Neural cell (in vitro differentiated cells): ENCODE measurements at regions not wholly inside any gene's neighbourhood (a gene's known extent, or its start where the extent isn't known, plus 50 kb on each side); places are given as distances from the start of the nearest gene placed in this dataset.

ENCODE experiments used
- H2AFZ ChIP-seq: fragments of 200-600, 300-800 bp; sonication (generic), shearing (Covaris generic); 2 replicates; pipeline ENCODE4 v1.6.0; 2014; ENCODE audit warnings: low read depth, mild to moderate bottlenecking, antibody characterized with exemption, low read length, moderate library complexity
- H3F3A ChIP-seq: fragments of 200-600 bp; shearing (Covaris generic); 2 replicates; pipeline ENCODE4 v1.6.1; 2016; ENCODE audit warnings: mild to moderate bottlenecking, moderate library complexity, mixed read lengths, antibody characterized with exemption, low read length; ENCODE audit not compliant: insufficient read depth, poor library complexity, severe bottlenecking
- H3K27ac ChIP-seq: fragments of 200-600, 300-800 bp; sonication (generic), shearing (Covaris generic); 2 replicates; pipeline ENCODE4 v1.5.1; 2014; ENCODE audit warnings: mild to moderate bottlenecking, low read length, moderate library complexity
- H3K27me3 ChIP-seq: fragments of 300-800, 200-600 bp; sonication (generic), shearing (Covaris generic); 2 replicates; pipeline ENCODE4 v1.6.0; 2014; ENCODE audit warnings: mild to moderate bottlenecking, low read depth, low read length, moderate library complexity; ENCODE audit not compliant: insufficient read depth
- H3K36me3 ChIP-seq: fragments of 300-800, 200-600 bp; sonication (generic), shearing (Covaris generic); 2 replicates; pipeline ENCODE4 v1.5.1; 2014; ENCODE audit warnings: mild to moderate bottlenecking, antibody characterized with exemption, low read length, moderate library complexity; ENCODE audit not compliant: insufficient read depth
- H3K4me2 ChIP-seq: fragments of 300-800, 200-600 bp; sonication (generic), shearing (Covaris generic); 2 replicates; pipeline ENCODE4 v1.6.0; 2014; ENCODE audit warnings: mild to moderate bottlenecking, low read length
- H3K4me3 ChIP-seq: fragments of 300-800, 200-600 bp; sonication (generic), shearing (Covaris generic); 2 replicates; pipeline ENCODE4 v1.5.1; 2014; ENCODE audit warnings: mild to moderate bottlenecking, low read length, moderate library complexity
- H3K79me2 ChIP-seq: fragments of 200-600 bp; shearing (Covaris generic); replicated peaks from 2 replicates; pipeline ENCODE4 v1.6.0; 2014; ENCODE audit warnings: mild to moderate bottlenecking, low read length, moderate library complexity; ENCODE audit not compliant: insufficient read depth
- H3K9ac ChIP-seq: fragments of 300-800, 200-600 bp; sonication (generic), shearing (Covaris generic); 2 replicates; pipeline ENCODE4 v1.6.1; 2016; ENCODE audit warnings: mild to moderate bottlenecking, low read length, mixed read lengths
- H3K9me2 ChIP-seq: fragments of 200-600 bp; shearing (Covaris generic); 2 replicates; pipeline ENCODE4 v1.6.1; 2016; ENCODE audit warnings: mild to moderate bottlenecking, low read length, mixed read lengths; ENCODE audit not compliant: insufficient read depth
- H3K9me3 ChIP-seq: fragments of 200-600, 300-800 bp; sonication (generic), shearing (Covaris generic); 2 replicates; pipeline ENCODE4 v1.6.1; 2016; ENCODE audit warnings: mild to moderate bottlenecking, mixed run types, low read length, moderate library complexity, mixed read lengths
- H4K20me1 ChIP-seq: fragments of 200-600 bp; shearing (Covaris generic); 2 replicates; pipeline ENCODE4 v1.6.1; 2016; ENCODE audit warnings: mild to moderate bottlenecking, mixed run types; ENCODE audit not compliant: insufficient read depth
- CTCF ChIP-seq: fragments of 450-650 bp; IDR thresholded peaks from 2 replicates; pipeline ENCODE4 v1.5.1; 2014; ENCODE audit warnings: antibody characterized with exemption, mild to moderate bottlenecking, moderate library complexity; ENCODE audit not compliant: poor library complexity, severe bottlenecking
- EP300 ChIP-seq: fragments of 450-650 bp; conservative IDR thresholded peaks from 2 replicates; pipeline ENCODE4 v1.6.1; 2014; ENCODE audit warnings: antibody characterized with exemption, mild to moderate bottlenecking, moderate library complexity; ENCODE audit not compliant: poor library complexity, severe bottlenecking
- EZH2 ChIP-seq: fragments of 200-600, 300-800 bp; shearing (Covaris generic), sonication (generic); IDR thresholded peaks from 2 replicates; pipeline ENCODE4 v1.6.1; 2014; ENCODE audit warnings: antibody characterized with exemption, low read length, borderline replicate concordance, mild to moderate bottlenecking; ENCODE audit not compliant: insufficient read depth, poor library complexity, severe bottlenecking
- MXI1 ChIP-seq: fragments of 450-650 bp; conservative IDR thresholded peaks from 2 replicates; pipeline ENCODE4 v1.6.1; 2014; ENCODE audit warnings: antibody characterized with exemption, mild to moderate bottlenecking; ENCODE audit not compliant: poor library complexity, severe bottlenecking
- POLR2AphosphoS5 ChIP-seq: IDR thresholded peaks from 2 replicates; pipeline ENCODE4 v1.6.1; 2012
- RAD21 ChIP-seq: fragments of 450-650 bp; conservative IDR thresholded peaks from 2 replicates; pipeline ENCODE4 v1.6.1; 2014; ENCODE audit warnings: antibody characterized with exemption, mild to moderate bottlenecking, moderate library complexity
- REST ChIP-seq: IDR thresholded peaks from 2 replicates; pipeline ENCODE4 v1.6.1; 2012; ENCODE audit warnings: borderline replicate concordance
- SMC3 ChIP-seq: fragments of 450-650 bp; conservative IDR thresholded peaks from 2 replicates; pipeline ENCODE4 v1.6.1; 2014; ENCODE audit warnings: antibody characterized with exemption, mild to moderate bottlenecking, moderate library complexity; ENCODE audit not compliant: poor library complexity
- TAF1 ChIP-seq: IDR thresholded peaks from 2 replicates; pipeline ENCODE4 v1.6.1; 2012; ENCODE audit warnings: low read depth

- H3K4me2 ChIP-seq: no peak overlapping the region
- H2AFZ ChIP-seq: no peak overlapping the region
- no peaks in the 10 kb centered on the region for H4K20me1 ChIP-seq
- H3K79me2 ChIP-seq: no peaks in the 10 kb centered on the region
- no peaks in the 10 kb centered on the region for H3K9me3 ChIP-seq
- no peak overlapping the region for H3K9ac ChIP-seq
- no peaks in the 10 kb centered on the region for H3K27me3 ChIP-seq
- H3K9me2 ChIP-seq: no peaks in the 10 kb centered on the region
- no peaks in the 10 kb centered on the region for H3K36me3 ChIP-seq
- no peak for TF ChIP-seq TAF1
- TF ChIP-seq EZH2: no peak
- no peak for TF ChIP-seq RAD21
- no peak for TF ChIP-seq POLR2AphosphoS5
- no peak for TF ChIP-seq MXI1
- no peak for TF ChIP-seq REST
- TF ChIP-seq CTCF: no peak
- TF ChIP-seq SMC3: no peak
- no peak for TF ChIP-seq EP300
- no peak overlapping the region for H3K27ac ChIP-seq
- H3F3A ChIP-seq: no peaks in the 10 kb centered on the region
- no peak overlapping the region for H3K4me3 ChIP-seq
Observed at GRCh38 chr20:55616367-55616766, 389.0 kb downstream of the CBLN4 start.

- no peaks in the 10 kb centered on the region for H3K27me3 ChIP-seq
- no peak for TF ChIP-seq EP300
- no peak for TF ChIP-seq REST
- TF ChIP-seq RAD21: no peak
- TF ChIP-seq CTCF: no peak
- TF ChIP-seq MXI1: no peak
- no peak for TF ChIP-seq SMC3
- no peak for TF ChIP-seq TAF1
- no peak for TF ChIP-seq POLR2AphosphoS5
- TF ChIP-seq EZH2: no peak
- no peak overlapping the region for H3K4me2 ChIP-seq
- H3F3A ChIP-seq: no peaks in the 10 kb centered on the region
- no peaks in the 10 kb centered on the region for H3K9me2 ChIP-seq
- no peak overlapping the region for H3K27ac ChIP-seq
- no peak overlapping the region for H2AFZ ChIP-seq
- no peaks in the 10 kb centered on the region for H4K20me1 ChIP-seq
- no peaks in the 10 kb centered on the region for H3K79me2 ChIP-seq
- H3K9ac ChIP-seq: no peak overlapping the region
- no peaks in the 10 kb centered on the region for H3K36me3 ChIP-seq
- H3K4me3 ChIP-seq: no peak overlapping the region
- no peaks in the 10 kb centered on the region for H3K9me3 ChIP-seq
Observed at GRCh38 chr20:55615818-55616217, 389.5 kb downstream of the CBLN4 start.
